Activated CD8-positive, alpha-beta memory T cell treated with anti-CD3 and anti-CD28 coated beads for 48 hours (primary cell): ENCODE measurements at regions not wholly inside any gene's neighbourhood (a gene's known extent, or its start where the extent isn't known, plus 50 kb on each side); places are given as distances from the start of the nearest gene placed in this dataset.
"Not testable (repeated sequence)": the region's sequence is repeated elsewhere in the genome, so short reads cannot be mapped to it uniquely, and the experiment has no call there.

ENCODE experiments used
- DNase-seq, 3 experiments: peaks; one replicate each; pipeline ENCODE4 v3.0.0-alpha.2; 2020; ENCODE audit warnings: low read depth in 2 of 3, low spot score in 2 of 3

GRCh38 chr22:33971561-33971961, 51.3 kb upstream of the LARGE1 start:
- DNase-seq, result no peak

GRCh38 chr22:33975841-33976240, 55.6 kb upstream of the LARGE1 start:
- DNase-seq, result no peak

- no peak for DNase-seq
These were observed 63.3 kb upstream of the LARGE1 start for GRCh38 chr22:33983558-33983957.

DNA sequence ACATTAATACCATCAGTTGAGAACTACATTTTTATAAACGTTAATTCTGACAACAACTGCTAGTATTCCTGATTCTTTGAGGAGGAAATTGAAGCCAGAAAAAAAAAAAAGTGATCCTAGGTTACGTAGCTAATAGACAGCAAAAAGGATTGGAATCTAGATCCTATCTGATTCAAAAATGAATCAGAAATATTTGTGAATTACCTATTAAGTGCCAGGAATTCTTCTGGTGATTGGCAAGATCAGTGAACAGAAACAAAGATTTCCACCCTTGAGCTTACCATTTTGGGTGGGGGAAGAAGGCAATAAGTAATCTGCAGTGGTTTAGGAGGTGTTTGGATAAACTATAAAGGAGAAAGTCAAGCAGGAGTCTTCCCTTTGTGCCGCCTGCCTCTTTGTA, 63.9 kb upstream of the LARGE1 start:
- DNase-seq, result no peak

GRCh38 chr22:33984656-33985285, 64.5 kb upstream of the LARGE1 start:
- DNase-seq, result no peak

DNA sequence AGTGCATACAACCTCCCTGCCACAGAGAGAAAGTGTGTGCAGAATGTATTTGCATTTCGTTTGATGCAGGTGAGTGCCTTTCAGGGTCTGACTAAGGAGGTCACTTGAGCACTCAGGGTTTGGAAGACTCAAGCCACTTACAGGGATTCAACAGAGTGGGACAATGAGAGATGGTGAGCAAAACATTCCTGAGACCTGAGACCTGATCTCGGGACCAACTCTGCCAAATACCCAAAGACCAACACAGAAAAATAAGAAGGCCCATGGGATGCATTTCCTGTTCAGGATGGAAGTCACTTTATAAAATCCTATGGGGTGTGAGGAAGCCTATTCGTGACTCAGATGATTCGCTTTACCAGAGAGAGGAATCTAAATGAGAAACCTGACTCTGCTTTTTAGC, 65.2 kb upstream of the LARGE1 start:
- DNase-seq, result no peak

- DNase-seq, result no peak
These were observed 66.0 kb upstream of the LARGE1 start for GRCh38 chr22:33986167-33986771.

DNA sequence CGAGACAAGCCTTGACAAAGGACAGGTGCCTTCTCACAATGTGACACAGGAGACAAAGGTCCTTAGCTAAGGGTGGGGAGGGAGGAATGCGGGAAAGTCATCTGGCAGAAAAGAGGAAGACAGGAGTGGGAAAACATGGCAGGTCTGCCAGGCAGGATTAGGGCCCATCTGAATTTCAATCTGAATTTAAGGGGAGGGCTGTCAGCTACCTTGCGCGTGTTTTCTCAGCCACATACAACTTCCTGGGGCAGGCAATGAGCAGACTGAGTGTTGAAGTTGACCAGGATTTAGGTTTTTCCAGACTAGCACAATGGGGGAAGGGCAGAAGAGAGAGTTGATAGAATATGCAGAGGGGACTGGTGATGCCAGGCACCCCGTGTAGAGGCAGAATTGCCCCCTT, 66.7 kb upstream of the LARGE1 start:
- DNase-seq, result no peak

DNA sequence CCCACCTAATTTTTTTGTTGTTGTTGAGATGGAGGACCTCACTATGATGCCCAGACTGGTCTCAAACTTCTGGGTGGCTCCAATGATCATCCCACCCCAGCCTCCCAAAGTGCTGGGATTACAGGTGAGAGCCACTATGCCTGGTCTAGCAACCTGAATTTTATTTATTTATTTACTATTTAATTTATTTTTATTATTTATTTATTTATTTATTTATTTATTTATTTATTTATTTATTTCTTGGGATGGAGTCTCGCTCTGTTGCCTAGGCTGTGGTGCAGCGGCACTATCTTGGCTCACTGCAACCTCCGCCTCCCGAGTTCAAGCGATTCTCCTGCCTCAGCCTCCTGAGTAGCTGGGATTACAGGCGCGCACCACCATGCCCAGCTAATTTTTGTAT, 69.0 kb upstream of the LARGE1 start:
- DNase-seq, result not testable (repeated sequence)

- DNase-seq, result no peak
These were observed 71.3 kb upstream of the LARGE1 start for GRCh38 chr22:33991620-33992019.

DNA sequence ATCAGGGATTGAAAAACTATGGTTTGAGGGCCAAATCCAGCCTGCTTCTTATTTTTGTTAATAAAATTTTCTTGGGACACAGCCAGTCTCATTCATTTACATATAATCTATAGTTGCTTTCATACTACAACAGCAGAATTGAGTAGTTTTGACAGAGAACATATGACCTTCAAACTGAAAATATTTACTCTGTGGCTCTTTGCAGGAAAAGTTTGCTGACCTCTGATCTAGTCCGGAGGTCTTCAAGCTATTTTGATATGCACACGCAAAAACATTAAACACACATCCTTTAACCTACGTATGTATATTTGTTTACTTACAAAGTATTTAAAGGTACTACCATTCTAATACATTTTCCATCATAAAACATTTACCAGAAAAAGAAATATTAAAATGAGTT, 76.5 kb upstream of the LARGE1 start:
- DNase-seq, result no peak

- DNase-seq, result no peak
These were observed 80.7 kb upstream of the LARGE1 start for GRCh38 chr22:34000879-34001526.

- no peak for DNase-seq
These were observed 81.6 kb upstream of the LARGE1 start for GRCh38 chr22:34001701-34002466.

GRCh38 chr22:34004058-34004457, 83.8 kb upstream of the LARGE1 start:
- no peak for DNase-seq

DNA sequence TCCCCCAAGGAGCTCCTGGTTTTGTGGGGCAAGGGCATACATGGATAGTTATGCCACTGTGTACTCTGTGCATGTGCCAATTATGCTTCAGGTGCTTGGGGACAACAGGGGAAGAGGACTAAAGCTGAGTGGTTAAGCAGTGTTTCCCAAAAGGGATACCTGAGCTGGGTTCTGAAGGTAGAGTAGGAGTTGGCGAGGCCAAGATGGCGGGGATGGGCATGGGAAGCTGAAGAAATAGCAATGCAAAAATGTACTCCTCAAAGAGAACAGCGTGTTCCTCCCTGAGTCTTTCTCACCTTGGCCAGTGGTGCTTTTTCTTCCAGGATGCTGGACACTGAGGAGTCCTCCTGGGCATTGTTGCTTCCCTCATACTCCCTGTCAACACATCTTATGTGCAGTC, 90.0 kb upstream of the LARGE1 start:
- DNase-seq, result no peak

DNA sequence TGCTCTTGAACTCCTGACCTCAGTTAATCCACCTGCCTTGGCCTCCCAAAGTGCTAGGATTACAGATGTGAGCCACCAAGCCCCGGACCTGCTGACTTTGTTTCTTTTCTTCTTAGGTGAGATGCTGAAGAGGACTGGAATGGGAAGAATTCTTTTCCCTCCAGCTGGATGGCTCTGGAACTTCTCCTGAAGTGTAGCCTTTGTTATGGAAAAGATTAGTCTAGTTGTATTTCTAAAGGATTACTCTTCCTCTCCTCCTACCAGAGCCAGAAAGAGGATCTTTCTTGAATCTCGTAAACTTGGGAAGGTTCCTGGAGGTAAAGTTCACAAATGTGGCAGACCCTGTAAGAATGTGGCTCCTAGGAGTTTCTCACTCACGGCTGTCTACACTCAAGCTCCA, 95.4 kb upstream of the LARGE1 start:
- DNase-seq, result no peak

DNA sequence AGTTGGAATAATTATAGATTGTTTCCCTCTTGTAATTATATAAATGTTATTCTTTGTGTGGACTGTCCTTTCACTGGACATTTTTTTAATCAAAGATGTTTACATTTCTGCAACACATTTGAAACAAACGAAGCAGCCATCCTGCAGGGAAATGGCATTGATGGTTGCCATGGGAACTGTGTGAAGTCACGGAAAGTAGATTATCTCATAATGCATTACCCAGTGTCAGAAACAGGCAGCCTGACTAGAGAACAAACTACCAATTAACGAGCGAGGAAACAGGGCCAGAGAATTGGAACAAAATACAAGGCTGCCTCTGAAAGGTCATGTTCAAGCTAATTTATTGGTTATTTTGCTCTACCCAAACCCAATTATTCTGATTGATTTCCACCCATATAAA, 96.9 kb upstream of the LARGE1 start:
- no peak for DNase-seq

DNA sequence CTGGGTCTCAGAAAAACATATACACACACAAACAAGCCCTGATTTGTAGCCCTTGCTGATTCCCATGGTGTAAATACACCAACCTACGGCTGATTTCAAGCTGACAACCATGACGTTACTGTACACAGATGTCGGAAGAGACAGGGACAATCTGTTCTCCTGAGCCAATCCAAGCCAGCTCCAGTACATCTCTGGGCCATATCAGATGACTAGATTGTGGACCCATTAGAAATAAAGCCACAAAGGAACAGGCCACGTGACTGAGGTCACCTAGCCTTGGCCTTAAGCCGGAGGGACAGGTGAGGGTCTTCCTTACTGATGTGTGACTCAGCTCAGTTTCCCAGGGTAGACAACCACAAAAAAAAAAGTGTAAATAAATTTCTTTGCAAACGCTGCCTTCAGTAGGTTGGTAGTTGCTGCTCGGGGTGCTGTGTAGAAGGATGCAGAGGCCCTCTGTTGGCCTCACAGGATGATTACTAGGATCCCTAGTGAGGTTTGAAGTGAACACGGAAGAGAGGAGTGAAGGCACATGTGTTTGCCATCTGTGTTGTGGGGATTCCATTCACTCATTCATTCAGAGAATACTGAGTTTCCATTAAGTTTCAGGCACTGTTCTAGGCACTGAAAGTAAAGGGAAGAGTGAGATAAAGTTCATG, 99.0 kb upstream of the LARGE1 start:
- no peak for DNase-seq

DNA sequence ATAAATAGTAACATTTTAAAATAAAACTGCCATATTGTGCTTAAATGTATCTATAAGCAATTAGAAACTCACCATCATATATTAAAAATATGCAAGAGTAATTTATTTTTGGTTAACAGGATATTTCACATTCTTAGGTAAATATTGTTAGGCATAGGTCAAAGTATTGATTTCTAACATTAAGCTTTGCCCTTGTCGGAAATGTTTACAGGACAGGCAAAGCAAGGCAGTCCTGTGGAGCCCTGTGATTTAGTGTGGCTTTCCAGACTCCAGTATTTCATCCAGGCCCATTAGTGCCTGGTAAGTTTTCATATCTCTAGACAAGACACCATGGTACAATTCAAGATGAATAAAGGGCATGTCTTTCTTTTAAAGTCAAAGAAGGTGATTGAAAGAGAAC, 114.9 kb upstream of the LARGE1 start:
- no peak for DNase-seq

DNA sequence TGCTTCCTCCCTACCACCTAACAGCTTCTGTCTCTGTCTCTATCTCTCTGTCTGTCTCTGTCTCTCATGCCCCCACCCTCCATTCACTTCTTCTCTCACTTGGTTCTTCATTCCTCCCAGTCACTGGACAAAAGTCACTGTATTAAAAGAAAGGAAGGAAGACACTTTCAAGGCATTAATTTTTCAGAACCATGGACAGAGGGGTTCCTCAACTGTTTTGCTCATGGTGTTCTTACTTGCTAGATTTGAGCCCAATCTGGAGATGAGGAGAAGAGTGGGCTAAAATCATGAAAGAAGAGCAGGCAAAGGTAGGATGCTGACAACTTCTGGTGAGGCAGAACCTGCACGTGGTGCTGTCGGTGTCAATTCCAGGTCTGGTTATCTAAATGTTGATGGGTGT, 116.7 kb upstream of the LARGE1 start:
- DNase-seq, result no peak

- no peak for DNase-seq
These were observed 118.7 kb upstream of the LARGE1 start for GRCh38 chr22:34038801-34039555.
